GM23338 (cell line): ENCODE measurements at regions not wholly inside any gene's neighbourhood (a gene's known extent, or its start where the extent isn't known, plus 50 kb on each side); places are given as distances from the start of the nearest gene placed in this dataset.

Source experiments
- ATAC-seq: fragments of 200-7000 bp; cut with Tn5 transposase; 3 replicates; pipeline ENCODE4 v1.9.1; 2020
- DNase-seq: peaks from one replicate; pipeline ENCODE4 v3.0.0-alpha.2; 2015; ENCODE audit warnings: low spot score
- H2AFZ ChIP-seq: fragments of 200-600 bp; sonication (generic); 2 replicates; pipeline ENCODE4 v1.8.0; 2016; ENCODE audit warnings: antibody characterized with exemption, mild to moderate bottlenecking, moderate library complexity
- H3F3A ChIP-seq: fragments of 200-600 bp; sonication (generic); replicated peaks from 2 replicates; pipeline ENCODE4 v1.8.0; 2017; ENCODE audit warnings: antibody characterized with exemption, mixed run types, low read depth
- H3K27ac ChIP-seq: fragments of 200-600 bp; sonication (generic); 2 replicates; pipeline ENCODE4 v1.6.1; 2016; ENCODE audit warnings: low read depth
- H3K27me3 ChIP-seq: fragments of 200-600 bp; sonication (generic); 2 replicates; pipeline ENCODE4 v1.8.0; 2016; ENCODE audit warnings: mild to moderate bottlenecking, mixed run types, moderate library complexity; ENCODE audit not compliant: insufficient read depth
- H3K36me3 ChIP-seq: fragments of 200-600 bp; sonication (generic); 2 replicates; pipeline ENCODE4 v1.8.0; 2016; ENCODE audit warnings: mild to moderate bottlenecking; ENCODE audit not compliant: insufficient read depth
- H3K4me1 ChIP-seq: fragments of 200-600 bp; sonication (generic); 2 replicates; pipeline ENCODE4 v1.8.0; 2016; ENCODE audit warnings: mild to moderate bottlenecking, moderate library complexity; ENCODE audit not compliant: insufficient read depth
- H3K4me2 ChIP-seq: fragments of 200-600 bp; sonication (generic); 2 replicates; pipeline ENCODE4 v1.7.1; 2017; ENCODE audit warnings: mixed run types
- H3K4me3 ChIP-seq: fragments of 200-600 bp; sonication (generic); 2 replicates; pipeline ENCODE4 v1.6.1; 2016; ENCODE audit warnings: mixed run types
- H3K79me2 ChIP-seq: fragments of 200-600 bp; sonication (generic); replicated peaks from 2 replicates; pipeline ENCODE4 v1.8.0; 2017; ENCODE audit warnings: mild to moderate bottlenecking; ENCODE audit not compliant: insufficient read depth
- H3K9me2 ChIP-seq: fragments of 200-600 bp; sonication (generic); 2 replicates; pipeline ENCODE4 v1.8.0; 2017; ENCODE audit not compliant: insufficient read depth
- H4K20me1 ChIP-seq: fragments of 200-600 bp; sonication (generic); replicated peaks from 2 replicates; pipeline ENCODE4 v1.8.0; 2017; ENCODE audit warnings: mild to moderate bottlenecking; ENCODE audit not compliant: insufficient read depth
- H3K27ac Mint-ChIP-seq: 2 replicates; pipeline ENCODE4 v1.8.0; 2020; ENCODE audit warnings: inconsistent platforms, mild to moderate bottlenecking, moderate library complexity, mixed read lengths
- H3K27me3 Mint-ChIP-seq: 3 replicates; pipeline ENCODE4 v1.8.0; 2022; ENCODE audit warnings: low read depth, mild to moderate bottlenecking, moderate library complexity, mixed read lengths, inconsistent platforms; ENCODE audit not compliant: insufficient read depth, poor library complexity
- H3K36me3 Mint-ChIP-seq: 3 replicates; pipeline ENCODE4 v1.8.0; 2021; ENCODE audit warnings: low read depth, mild to moderate bottlenecking, inconsistent platforms, moderate library complexity, mixed read lengths
- H3K4me1 Mint-ChIP-seq: 3 replicates; pipeline ENCODE4 v1.8.0; 2020; ENCODE audit warnings: mild to moderate bottlenecking, inconsistent platforms, mixed read lengths
- H3K4me3 Mint-ChIP-seq: 3 replicates; pipeline ENCODE4 v1.8.0; 2021; ENCODE audit warnings: moderate library complexity, mild to moderate bottlenecking, inconsistent platforms, mixed read lengths
- H3K9me3 Mint-ChIP-seq: 3 replicates; pipeline ENCODE4 v1.8.0; 2020; ENCODE audit warnings: moderate library complexity, mild to moderate bottlenecking, inconsistent platforms, mixed read lengths
- CREB1 ChIP-seq: fragments of 250-450 bp; sonication (Bioruptor Pico); IDR thresholded peaks from 2 replicates; pipeline ENCODE4 v1.5.0; 2020; ENCODE audit warnings: low read depth, mild to moderate bottlenecking, moderate library complexity
- CTCF ChIP-seq, 2 experiments: fragments of 200-600 bp in 1 of 2; sonication (generic) in 1 of 2; conservative IDR thresholded peaks; 2 replicates each; pipeline versions ENCODE4 v1.5.1 to v1.6.1; 2016 to 2017; ENCODE audit warnings: antibody characterized with exemption in 2 of 2, low read depth in 2 of 2, mild to moderate bottlenecking in 2 of 2, moderate library complexity in 1 of 2
- ETS1 ChIP-seq: IDR thresholded peaks from 2 replicates; pipeline ENCODE4 v1.6.1; 2016; ENCODE audit warnings: antibody characterized with exemption
- JUNB ChIP-seq: IDR thresholded peaks from one replicate; pipeline ENCODE4 v1.6.1; 2016; ENCODE audit warnings: antibody characterized with exemption; ENCODE audit not compliant: unreplicated experiment
- NANOG ChIP-seq: IDR thresholded peaks from 2 replicates; pipeline ENCODE4 v1.6.1; 2016; ENCODE audit warnings: antibody characterized with exemption, borderline replicate concordance
- REST ChIP-seq: IDR thresholded peaks from one replicate; pipeline ENCODE4 v1.6.1; 2018; ENCODE audit warnings: antibody characterized with exemption; ENCODE audit not compliant: unreplicated experiment
- STAT1 ChIP-seq: IDR thresholded peaks from one replicate; pipeline ENCODE4 v1.6.1; 2016; ENCODE audit warnings: antibody characterized with exemption; ENCODE audit not compliant: unreplicated experiment
- ZNF114 ChIP-seq: fragments of 250-450 bp; sonication (Bioruptor Pico); IDR thresholded peaks from 2 replicates; pipeline ENCODE4 v1.5.0; 2020; ENCODE audit warnings: mild to moderate bottlenecking, moderate library complexity
- ZNF331 ChIP-seq: fragments of 250-450 bp; sonication (Bioruptor Pico); IDR thresholded peaks from 2 replicates; pipeline ENCODE4 v1.5.0; 2020; ENCODE audit warnings: low read depth, mild to moderate bottlenecking, moderate library complexity
- ZNF462 ChIP-seq: fragments of 250-450 bp; sonication (Bioruptor Pico); IDR thresholded peaks from 2 replicates; pipeline ENCODE4 v1.5.0; 2020; ENCODE audit warnings: mild to moderate bottlenecking, moderate library complexity

- H3F3A ChIP-seq: no peaks in the 10 kb centered on the region
- Mint-ChIP-seq H3K4me1 (peaks cover 3% of the 10 kb centered on the region; the same call in 1 of the 3 replicates), H3K4me3 (no peak overlapping the region), H3K9me3 (no peaks in the 10 kb centered on the region), H3K27ac (no peak overlapping the region), H3K27me3 (peaks cover 2% of the 10 kb centered on the region), H3K36me3 (no peaks in the 10 kb centered on the region)
- TF ChIP-seq ZNF462 (CRISPR knock-in tag) (no peak), JUNB (no peak), NANOG (no peak), ZNF331 (no peak), CREB1 (no peak), STAT1 (no peak)
- H3K4me3 ChIP-seq: no peak overlapping the region
- no peaks in the 10 kb centered on the region for H3K9me2 ChIP-seq
- H3K4me1 ChIP-seq: no peaks in the 10 kb centered on the region
- no peak overlapping the region for H3K4me2 ChIP-seq
- H3K79me2 ChIP-seq: no peaks in the 10 kb centered on the region
- no peak for DNase-seq
- no peaks in the 10 kb centered on the region for H4K20me1 ChIP-seq
- no peak for ATAC-seq
- H2AFZ ChIP-seq: peak overlapping the region; percentile 33; the same call in 1 of the 2 replicates
- no peak overlapping the region for H3K27ac ChIP-seq
- no peaks in the 10 kb centered on the region for H3K36me3 ChIP-seq
- no peaks in the 10 kb centered on the region for H3K27me3 ChIP-seq
Observed at GRCh38 chr6:134468633-134469032, 150.7 kb upstream of the SGK1 start.

GRCh38 chr6:134467620-134468019, 149.7 kb upstream of the SGK1 start:
- ATAC-seq: no peak
- Mint-ChIP-seq H3K4me1 (peaks cover 3% of the 10 kb centered on the region; the same call in 1 of the 3 replicates), H3K9me3 (no peaks in the 10 kb centered on the region)
- TF ChIP-seq ETS1: no peak
- TF ChIP-seq STAT1: no peak
- no peak for TF ChIP-seq ZNF331
- TF ChIP-seq REST: no peak
- TF ChIP-seq CREB1: no peak
- no peak for TF ChIP-seq ZNF114 (CRISPR knock-in tag)
- no peak for TF ChIP-seq CTCF (conservative IDR thresholded peaks at IDR 0.05; ENCODE audit: low read depth in 2 of 2)
- TF ChIP-seq NANOG: no peak

More at GRCh38 chr6:134467620-134468019, 149.7 kb upstream of the SGK1 start:
- Histone ChIP-seq H2AFZ (no peak overlapping the region), H3K27ac (no peak overlapping the region), H3K27me3 (no peaks in the 10 kb centered on the region), H3K4me2 (no peak overlapping the region), H3K9me2 (no peaks in the 10 kb centered on the region), H3K36me3 (no peaks in the 10 kb centered on the region), H3K79me2 (no peaks in the 10 kb centered on the region), H3K4me1 (no peaks in the 10 kb centered on the region), H3F3A (no peaks in the 10 kb centered on the region), H4K20me1 (no peaks in the 10 kb centered on the region), H3K4me3 (no peak overlapping the region)
- H3K4me3 Mint-ChIP-seq: no peak overlapping the region
- H3K27ac Mint-ChIP-seq: no peak overlapping the region
- peaks cover 2% of the 10 kb centered on the region for H3K27me3 Mint-ChIP-seq
- no peaks in the 10 kb centered on the region for H3K36me3 Mint-ChIP-seq
- DNase-seq: no peak
